Osteoblast (primary cell): ENCODE measurements at regions not wholly inside any gene's neighbourhood (a gene's known extent, or its start where the extent isn't known, plus 50 kb on each side); places are given as distances from the start of the nearest gene placed in this dataset.

ENCODE experiments used
- DNase-seq: peaks from one replicate; pipeline ENCODE4 v3.0.0; 2011; ENCODE audit warnings: low spot score, mixed read lengths; ENCODE audit not compliant: insufficient read length; ENCODE audit errors: missing footprints
- H2AFZ ChIP-seq: 2 replicates; pipeline ENCODE4 v1.6.0; 2011; ENCODE audit warnings: mild to moderate bottlenecking, low read length
- H3K27ac ChIP-seq: 2 replicates; pipeline ENCODE4 v1.5.1; 2011; ENCODE audit warnings: mild to moderate bottlenecking, low read depth, low read length, moderate library complexity
- H3K27me3 ChIP-seq: 2 replicates; pipeline ENCODE4 v1.6.0; 2012; ENCODE audit warnings: mild to moderate bottlenecking, control low read depth, inconsistent platforms, low read length, moderate library complexity; ENCODE audit not compliant: insufficient read depth
- H3K36me3 ChIP-seq: 2 replicates; pipeline ENCODE4 v1.5.1; 2011; ENCODE audit warnings: mild to moderate bottlenecking, low read length, control low read depth, moderate library complexity; ENCODE audit not compliant: insufficient read depth
- H3K4me1 ChIP-seq: 2 replicates; pipeline ENCODE4 v1.5.1; 2011; ENCODE audit warnings: mild to moderate bottlenecking, low read length, control low read depth, moderate library complexity; ENCODE audit not compliant: insufficient read depth
- H3K4me2 ChIP-seq: 2 replicates; pipeline ENCODE4 v1.6.0; 2011; ENCODE audit warnings: mild to moderate bottlenecking, low read length; ENCODE audit not compliant: insufficient read depth
- H3K4me3 ChIP-seq: fragments of 200-600 bp; sonication (generic); 3 replicates; pipeline ENCODE4 v1.5.1; 2012; ENCODE audit warnings: mild to moderate bottlenecking, low read length, inconsistent platforms; ENCODE audit not compliant: insufficient read depth
- H3K79me2 ChIP-seq: 2 replicates; pipeline ENCODE4 v1.6.0; 2012; ENCODE audit warnings: mild to moderate bottlenecking, low read length, control low read depth, inconsistent platforms; ENCODE audit not compliant: insufficient read depth
- H3K9me3 ChIP-seq: 2 replicates; pipeline ENCODE4 v1.5.1; 2011; ENCODE audit warnings: low read depth, low read length, control low read depth
- H4K20me1 ChIP-seq: 2 replicates; pipeline ENCODE4 v1.6.0; 2012; ENCODE audit warnings: mild to moderate bottlenecking, low read length, control low read depth; ENCODE audit not compliant: insufficient read depth
- TF ChIP-seq, protein P1 (sequence below): IDR thresholded peaks from 2 replicates; pipeline ENCODE4 v1.5.1; 2011; ENCODE audit warnings: mild to moderate bottlenecking, low read depth, low read length, moderate library complexity; ENCODE audit errors: extremely low read depth

GRCh38 chr7:121466455-121466854 lies 70.3 kb upstream of the FAM3C start:
- TF ChIP-seq, protein P1, sequence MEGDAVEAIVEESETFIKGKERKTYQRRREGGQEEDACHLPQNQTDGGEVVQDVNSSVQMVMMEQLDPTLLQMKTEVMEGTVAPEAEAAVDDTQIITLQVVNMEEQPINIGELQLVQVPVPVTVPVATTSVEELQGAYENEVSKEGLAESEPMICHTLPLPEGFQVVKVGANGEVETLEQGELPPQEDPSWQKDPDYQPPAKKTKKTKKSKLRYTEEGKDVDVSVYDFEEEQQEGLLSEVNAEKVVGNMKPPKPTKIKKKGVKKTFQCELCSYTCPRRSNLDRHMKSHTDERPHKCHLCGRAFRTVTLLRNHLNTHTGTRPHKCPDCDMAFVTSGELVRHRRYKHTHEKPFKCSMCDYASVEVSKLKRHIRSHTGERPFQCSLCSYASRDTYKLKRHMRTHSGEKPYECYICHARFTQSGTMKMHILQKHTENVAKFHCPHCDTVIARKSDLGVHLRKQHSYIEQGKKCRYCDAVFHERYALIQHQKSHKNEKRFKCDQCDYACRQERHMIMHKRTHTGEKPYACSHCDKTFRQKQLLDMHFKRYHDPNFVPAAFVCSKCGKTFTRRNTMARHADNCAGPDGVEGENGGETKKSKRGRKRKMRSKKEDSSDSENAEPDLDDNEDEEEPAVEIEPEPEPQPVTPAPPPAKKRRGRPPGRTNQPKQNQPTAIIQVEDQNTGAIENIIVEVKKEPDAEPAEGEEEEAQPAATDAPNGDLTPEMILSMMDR = no peak

GRCh38 chr7:121459148-121459547 lies 63.0 kb upstream of the FAM3C start:
- no peaks in the 10 kb centered on the region for H3K79me2 ChIP-seq
- H2AFZ ChIP-seq = no peak overlapping the region
- no peak overlapping the region for H3K4me3 ChIP-seq
- H3K4me1 ChIP-seq = no peaks in the 10 kb centered on the region
- DNase-seq = no peak
- H3K27me3 ChIP-seq = no peaks in the 10 kb centered on the region
- H3K36me3 ChIP-seq = no peaks in the 10 kb centered on the region
- H3K27ac ChIP-seq = no peak overlapping the region
- no peaks in the 10 kb centered on the region for H4K20me1 ChIP-seq
- TF ChIP-seq, protein P1 = no peak
- H3K9me3 ChIP-seq = no peaks in the 10 kb centered on the region
- H3K4me2 ChIP-seq = no peak overlapping the region

More at GRCh38 chr7:121466455-121466854, 70.3 kb upstream of the FAM3C start:
- Histone ChIP-seq H3K79me2 (no peaks in the 10 kb centered on the region), H3K36me3 (no peaks in the 10 kb centered on the region), H3K9me3 (no peaks in the 10 kb centered on the region), H2AFZ (no peak overlapping the region), H3K27me3 (no peaks in the 10 kb centered on the region), H4K20me1 (no peaks in the 10 kb centered on the region), H3K4me3 (no peak overlapping the region), H3K4me1 (no peaks in the 10 kb centered on the region), H3K27ac (no peak overlapping the region), H3K4me2 (no peak overlapping the region)
- no peak for DNase-seq

DNA sequence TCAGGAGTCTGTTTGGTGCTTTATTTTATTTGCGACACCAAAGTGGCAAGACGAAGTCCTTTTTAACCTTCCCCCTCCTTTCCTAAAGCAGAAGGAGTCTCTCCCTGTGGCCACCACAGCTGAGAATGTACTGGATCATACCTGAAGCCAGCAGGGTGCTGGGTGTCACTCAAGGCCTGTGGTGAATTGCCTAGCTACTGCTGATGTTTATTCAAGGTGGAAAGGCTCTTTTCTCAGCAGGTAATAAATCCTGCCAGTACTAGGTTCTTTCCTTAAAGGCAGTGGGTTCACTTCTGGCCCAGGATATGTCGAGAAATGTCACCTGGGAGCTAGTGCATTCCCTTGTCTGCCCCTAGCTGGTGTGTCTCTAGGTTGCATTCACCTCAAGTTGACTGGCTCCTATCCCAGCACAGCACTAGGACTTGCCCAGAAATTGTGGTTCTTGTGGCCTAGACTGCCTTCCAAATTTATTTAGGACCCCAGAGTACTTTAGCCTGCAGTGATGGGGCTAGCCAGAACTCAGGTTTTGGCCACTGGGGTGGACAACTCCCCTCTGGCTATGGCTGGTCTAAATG lies 60.8 kb upstream of the FAM3C start:
- H3K4me3 ChIP-seq = no peak overlapping the region
- H4K20me1 ChIP-seq = no peaks in the 10 kb centered on the region

GRCh38 chr7:121456015-121456414 lies 59.9 kb upstream of the FAM3C start:
- Histone ChIP-seq H3K36me3 (no peaks in the 10 kb centered on the region), H4K20me1 (no peaks in the 10 kb centered on the region), H2AFZ (no peak overlapping the region), H3K4me1 (peaks cover 4% of the 10 kb centered on the region), H3K9me3 (no peaks in the 10 kb centered on the region), H3K27me3 (no peaks in the 10 kb centered on the region), H3K4me2 (no peak overlapping the region), H3K4me3 (no peak overlapping the region), H3K79me2 (no peaks in the 10 kb centered on the region), H3K27ac (no peak overlapping the region)
- TF ChIP-seq, protein P1 = no peak
- DNase-seq = no peak

More for the DNA sequence above, 60.8 kb upstream of the FAM3C start:
- H3K27me3 ChIP-seq = no peaks in the 10 kb centered on the region
- no peaks in the 10 kb centered on the region for H3K79me2 ChIP-seq
- H2AFZ ChIP-seq = no peak overlapping the region
- peak; percentile 5 for DNase-seq
- no peak overlapping the region for H3K27ac ChIP-seq
- no peaks in the 10 kb centered on the region for H3K4me1 ChIP-seq
- no peaks in the 10 kb centered on the region for H3K36me3 ChIP-seq
- TF ChIP-seq, protein P1 = no peak
- H3K9me3 ChIP-seq = no peaks in the 10 kb centered on the region
- no peak overlapping the region for H3K4me2 ChIP-seq
